ENCODE measurements at regions not wholly inside any gene's neighbourhood (a gene's known extent, or its start where the extent isn't known, plus 50 kb on each side); places are given as distances from the start of the nearest gene placed in this dataset.

DNA sequence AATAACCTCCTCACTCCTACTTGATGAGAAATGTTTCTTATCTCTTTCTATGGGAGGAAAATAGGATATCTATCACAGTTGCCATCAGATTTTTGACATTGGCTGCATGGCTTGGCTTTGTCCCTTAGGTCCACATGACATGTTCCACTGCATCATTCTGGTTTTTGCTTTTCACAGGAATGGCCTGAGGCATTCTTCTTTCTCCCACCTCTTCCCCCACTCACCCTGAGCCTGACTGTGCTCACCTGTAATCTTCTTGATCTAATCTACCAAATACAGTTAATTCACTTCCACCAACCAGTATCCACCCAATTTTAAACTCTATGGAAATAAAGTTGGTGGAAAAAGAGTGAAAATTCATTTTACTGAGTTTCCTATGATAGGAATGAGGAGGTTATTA lies 763.5 kb upstream of the CELF4 start:
- no peaks in the 10 kb centered on the region for H3K4me1 ChIP-seq (ENCODE audit: control insufficient read depth, insufficient read depth, low read length, poor library complexity, severe bottlenecking)
- no peaks in the 10 kb centered on the region for H3K9me3 ChIP-seq (ENCODE audit: control insufficient read depth, low read length)
- no peaks in the 10 kb centered on the region for H3K36me3 ChIP-seq (ENCODE audit: control insufficient read depth, insufficient read depth, low read length)
- no peak for DNase-seq
- no peak overlapping the region for H3K27ac ChIP-seq (ENCODE audit: insufficient read depth, low read length, poor library complexity, severe bottlenecking)
- no peaks in the 10 kb centered on the region for H3K27me3 ChIP-seq (replicated peaks; ENCODE audit: control insufficient read depth, insufficient read depth, low read length, poor library complexity, severe bottlenecking)
- no peak overlapping the region for H3K4me3 ChIP-seq (ENCODE audit: insufficient read depth, low read depth, low read length, poor library complexity, severe bottlenecking)

DNA sequence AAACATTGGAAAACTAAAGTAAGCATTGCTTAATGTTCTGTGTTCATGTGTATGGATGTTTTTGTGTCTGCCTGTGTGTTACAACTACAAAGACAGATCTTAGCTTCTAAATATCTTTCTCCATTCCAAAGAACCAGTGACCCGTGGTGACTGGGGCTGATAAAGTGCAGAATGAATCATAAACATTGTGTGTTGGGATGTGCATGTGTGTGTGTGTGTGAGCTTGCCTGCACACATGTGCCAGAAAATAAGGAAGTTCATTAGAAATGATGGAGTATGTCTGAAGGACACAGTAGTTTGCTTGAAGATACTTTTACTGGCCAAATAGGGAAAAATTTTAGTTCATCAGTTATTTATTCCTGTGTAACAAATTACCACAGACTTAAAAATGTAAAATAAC lies 756.6 kb upstream of the CELF4 start:
- Histone ChIP-seq H3K27me3 (replicated peaks; ENCODE audit: control insufficient read depth, insufficient read depth, low read length, poor library complexity, severe bottlenecking) (no peaks in the 10 kb centered on the region), H3K27ac (ENCODE audit: insufficient read depth, low read length, poor library complexity, severe bottlenecking) (no peak overlapping the region), H3K9me3 (ENCODE audit: control insufficient read depth, low read length) (no peaks in the 10 kb centered on the region), H3K36me3 (ENCODE audit: control insufficient read depth, insufficient read depth, low read length) (no peaks in the 10 kb centered on the region), H3K4me1 (ENCODE audit: control insufficient read depth, insufficient read depth, low read length, poor library complexity, severe bottlenecking) (no peaks in the 10 kb centered on the region), H3K4me3 (ENCODE audit: insufficient read depth, low read depth, low read length, poor library complexity, severe bottlenecking) (no peak overlapping the region)
- no peak for DNase-seq

DNA sequence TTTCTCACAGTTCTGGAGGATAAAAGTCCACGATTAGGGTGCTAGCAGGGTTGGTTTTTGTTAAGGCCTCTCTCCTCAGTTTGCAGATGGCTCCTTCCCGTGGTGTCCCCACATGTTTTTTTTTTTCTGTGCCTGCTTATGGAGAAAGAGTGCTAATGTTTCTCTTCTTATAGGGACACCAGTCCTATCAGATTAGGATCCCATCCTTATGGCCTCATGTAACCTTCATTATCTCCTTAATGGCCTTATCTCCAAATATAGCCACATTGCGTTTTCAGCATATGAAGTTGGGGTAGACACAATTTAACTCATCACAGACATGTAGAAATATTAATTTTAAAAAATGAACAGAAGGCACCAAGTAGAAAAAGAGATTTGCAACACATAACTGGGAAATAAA lies 755.7 kb upstream of the CELF4 start:
- Histone ChIP-seq H3K27ac (ENCODE audit: insufficient read depth, low read length, poor library complexity, severe bottlenecking) (no peak overlapping the region), H3K9me3 (ENCODE audit: control insufficient read depth, low read length) (no peaks in the 10 kb centered on the region), H3K4me3 (ENCODE audit: insufficient read depth, low read depth, low read length, poor library complexity, severe bottlenecking) (no peak overlapping the region), H3K27me3 (replicated peaks; ENCODE audit: control insufficient read depth, insufficient read depth, low read length, poor library complexity, severe bottlenecking) (no peaks in the 10 kb centered on the region), H3K36me3 (ENCODE audit: control insufficient read depth, insufficient read depth, low read length) (no peaks in the 10 kb centered on the region), H3K4me1 (ENCODE audit: control insufficient read depth, insufficient read depth, low read length, poor library complexity, severe bottlenecking) (no peaks in the 10 kb centered on the region)
- no peak for DNase-seq

DNA sequence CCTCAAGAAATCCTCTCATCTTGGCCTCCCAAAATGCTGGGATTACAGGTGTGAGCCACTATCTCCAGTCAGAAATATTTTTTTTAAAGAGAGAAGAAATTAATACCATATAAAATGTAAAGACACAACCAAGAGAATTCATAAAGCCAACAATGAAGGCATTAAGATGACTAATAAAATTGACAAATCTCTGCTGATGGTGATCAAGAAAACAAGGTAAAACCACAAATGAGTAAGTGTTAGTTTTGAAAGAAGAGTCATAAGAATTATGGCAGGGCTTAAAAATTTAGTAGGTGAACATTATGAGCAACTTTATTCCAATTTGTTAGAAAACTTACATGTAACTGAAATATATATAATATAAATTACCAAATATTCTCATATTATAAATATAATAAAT lies 752.8 kb upstream of the CELF4 start:
- Histone ChIP-seq H3K27ac (ENCODE audit: insufficient read depth, low read length, poor library complexity, severe bottlenecking) (no peak overlapping the region), H3K27me3 (replicated peaks; ENCODE audit: control insufficient read depth, insufficient read depth, low read length, poor library complexity, severe bottlenecking) (no peaks in the 10 kb centered on the region), H3K36me3 (ENCODE audit: control insufficient read depth, insufficient read depth, low read length) (no peaks in the 10 kb centered on the region), H3K9me3 (ENCODE audit: control insufficient read depth, low read length) (no peaks in the 10 kb centered on the region), H3K4me3 (ENCODE audit: insufficient read depth, low read depth, low read length, poor library complexity, severe bottlenecking) (no peak overlapping the region), H3K4me1 (ENCODE audit: control insufficient read depth, insufficient read depth, low read length, poor library complexity, severe bottlenecking) (no peaks in the 10 kb centered on the region)
- DNase-seq: no peak

DNA sequence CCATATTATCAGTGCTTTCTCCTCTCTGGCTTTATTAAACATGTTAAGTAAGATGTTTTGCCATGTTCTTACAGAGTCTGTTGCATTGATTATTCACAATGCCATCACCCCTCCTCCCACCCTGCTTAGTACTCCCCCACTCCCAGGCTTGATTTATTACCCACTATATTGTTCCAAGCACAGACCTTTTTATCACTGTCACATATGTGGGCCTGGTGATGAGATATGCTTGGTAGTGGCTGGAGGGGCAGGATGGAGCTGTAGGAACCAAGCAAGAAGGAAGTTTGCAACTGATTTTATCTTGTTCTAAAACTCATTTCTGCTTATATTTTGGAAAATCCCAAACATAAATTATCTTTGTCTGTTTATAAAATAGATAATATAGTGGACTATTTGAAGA lies 748.2 kb upstream of the CELF4 start:
- no peak overlapping the region for H3K27ac ChIP-seq (ENCODE audit: insufficient read depth, low read length, poor library complexity, severe bottlenecking)
- no peak overlapping the region for H3K4me3 ChIP-seq (ENCODE audit: insufficient read depth, low read depth, low read length, poor library complexity, severe bottlenecking)
- no peak for DNase-seq
- no peaks in the 10 kb centered on the region for H3K9me3 ChIP-seq (ENCODE audit: control insufficient read depth, low read length)
- H3K27me3 ChIP-seq (replicated peaks; ENCODE audit: control insufficient read depth, insufficient read depth, low read length, poor library complexity, severe bottlenecking): no peaks in the 10 kb centered on the region
- H3K4me1 ChIP-seq (ENCODE audit: control insufficient read depth, insufficient read depth, low read length, poor library complexity, severe bottlenecking): no peaks in the 10 kb centered on the region
- no peaks in the 10 kb centered on the region for H3K36me3 ChIP-seq (ENCODE audit: control insufficient read depth, insufficient read depth, low read length)

GRCh38 chr18:38312532-38312931 lies 746.9 kb upstream of the CELF4 start:
- Histone ChIP-seq H3K36me3 (ENCODE audit: control insufficient read depth, insufficient read depth, low read length) (no peaks in the 10 kb centered on the region), H3K4me3 (ENCODE audit: insufficient read depth, low read depth, low read length, poor library complexity, severe bottlenecking) (no peak overlapping the region), H3K27ac (ENCODE audit: insufficient read depth, low read length, poor library complexity, severe bottlenecking) (no peak overlapping the region), H3K4me1 (ENCODE audit: control insufficient read depth, insufficient read depth, low read length, poor library complexity, severe bottlenecking) (no peaks in the 10 kb centered on the region), H3K27me3 (replicated peaks; ENCODE audit: control insufficient read depth, insufficient read depth, low read length, poor library complexity, severe bottlenecking) (no peaks in the 10 kb centered on the region), H3K9me3 (ENCODE audit: control insufficient read depth, low read length) (no peaks in the 10 kb centered on the region)
- DNase-seq: no peak

DNA sequence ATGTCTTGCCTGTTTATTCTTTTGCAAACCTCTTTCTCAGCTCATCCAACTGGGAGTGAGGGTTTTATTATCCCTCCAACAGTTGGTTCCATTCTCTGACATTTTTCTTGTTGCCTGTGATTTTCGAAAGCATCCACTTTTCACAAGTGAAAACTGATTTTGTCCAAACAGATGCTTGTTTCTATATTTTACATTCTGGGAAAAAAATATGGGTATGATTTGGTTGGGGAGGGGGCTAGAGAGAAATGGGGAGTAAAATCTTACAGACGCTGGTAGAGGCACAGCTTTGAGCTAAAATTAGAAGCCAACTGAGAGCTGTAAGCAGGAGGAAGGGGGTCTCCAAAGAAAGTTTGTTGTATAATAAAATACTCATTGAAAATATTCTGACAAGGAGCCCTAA lies 745.3 kb upstream of the CELF4 start:
- H3K36me3 ChIP-seq (ENCODE audit: control insufficient read depth, insufficient read depth, low read length): no peaks in the 10 kb centered on the region
- no peaks in the 10 kb centered on the region for H3K27me3 ChIP-seq (replicated peaks; ENCODE audit: control insufficient read depth, insufficient read depth, low read length, poor library complexity, severe bottlenecking)
- DNase-seq: no peak
- no peaks in the 10 kb centered on the region for H3K9me3 ChIP-seq (ENCODE audit: control insufficient read depth, low read length)
- no peak overlapping the region for H3K27ac ChIP-seq (ENCODE audit: insufficient read depth, low read length, poor library complexity, severe bottlenecking)
- H3K4me1 ChIP-seq (ENCODE audit: control insufficient read depth, insufficient read depth, low read length, poor library complexity, severe bottlenecking): no peaks in the 10 kb centered on the region
- no peak overlapping the region for H3K4me3 ChIP-seq (ENCODE audit: insufficient read depth, low read depth, low read length, poor library complexity, severe bottlenecking)

DNA sequence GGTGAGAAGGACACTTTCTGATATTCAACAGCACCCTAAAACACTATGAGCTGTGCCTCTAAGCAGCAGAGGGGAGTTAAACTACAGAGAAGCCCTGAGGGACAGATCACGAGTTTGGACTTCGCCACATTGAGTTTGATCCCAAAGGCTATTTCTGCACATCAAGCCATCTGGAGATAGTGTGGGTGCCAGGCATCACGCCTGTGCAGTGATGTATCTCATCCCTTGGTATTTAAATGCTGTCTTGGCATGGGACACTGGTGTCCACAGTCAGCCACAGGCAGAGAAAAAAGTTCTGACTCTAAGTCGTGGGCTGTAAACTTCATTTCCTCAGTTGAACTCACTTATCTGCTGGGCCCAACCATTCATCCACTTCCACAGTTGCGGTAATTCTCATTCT lies 742.3 kb upstream of the CELF4 start:
- H3K27ac ChIP-seq (ENCODE audit: insufficient read depth, low read length, poor library complexity, severe bottlenecking): no peak overlapping the region
- H3K4me1 ChIP-seq (ENCODE audit: control insufficient read depth, insufficient read depth, low read length, poor library complexity, severe bottlenecking): no peaks in the 10 kb centered on the region
- no peak overlapping the region for H3K4me3 ChIP-seq (ENCODE audit: insufficient read depth, low read depth, low read length, poor library complexity, severe bottlenecking)
- no peak for DNase-seq
- H3K9me3 ChIP-seq (ENCODE audit: control insufficient read depth, low read length): no peaks in the 10 kb centered on the region
- H3K27me3 ChIP-seq (replicated peaks; ENCODE audit: control insufficient read depth, insufficient read depth, low read length, poor library complexity, severe bottlenecking): no peaks in the 10 kb centered on the region
- H3K36me3 ChIP-seq (ENCODE audit: control insufficient read depth, insufficient read depth, low read length): no peaks in the 10 kb centered on the region

GRCh38 chr18:38305961-38306360 lies 740.4 kb upstream of the CELF4 start:
- Histone ChIP-seq H3K27ac (ENCODE audit: insufficient read depth, low read length, poor library complexity, severe bottlenecking) (no peak overlapping the region), H3K4me1 (ENCODE audit: control insufficient read depth, insufficient read depth, low read length, poor library complexity, severe bottlenecking) (no peaks in the 10 kb centered on the region), H3K9me3 (ENCODE audit: control insufficient read depth, low read length) (no peaks in the 10 kb centered on the region), H3K4me3 (ENCODE audit: insufficient read depth, low read depth, low read length, poor library complexity, severe bottlenecking) (no peak overlapping the region), H3K36me3 (ENCODE audit: control insufficient read depth, insufficient read depth, low read length) (no peaks in the 10 kb centered on the region), H3K27me3 (replicated peaks; ENCODE audit: control insufficient read depth, insufficient read depth, low read length, poor library complexity, severe bottlenecking) (no peaks in the 10 kb centered on the region)
- no peak for DNase-seq

- H3K27me3 ChIP-seq (replicated peaks; ENCODE audit: control insufficient read depth, insufficient read depth, low read length, poor library complexity, severe bottlenecking): no peaks in the 10 kb centered on the region
- no peak overlapping the region for H3K27ac ChIP-seq (ENCODE audit: insufficient read depth, low read length, poor library complexity, severe bottlenecking)
- no peaks in the 10 kb centered on the region for H3K4me1 ChIP-seq (ENCODE audit: control insufficient read depth, insufficient read depth, low read length, poor library complexity, severe bottlenecking)
- H3K36me3 ChIP-seq (ENCODE audit: control insufficient read depth, insufficient read depth, low read length): no peaks in the 10 kb centered on the region
- no peak for DNase-seq
- H3K4me3 ChIP-seq (ENCODE audit: insufficient read depth, low read depth, low read length, poor library complexity, severe bottlenecking): no peak overlapping the region
- no peaks in the 10 kb centered on the region for H3K9me3 ChIP-seq (ENCODE audit: control insufficient read depth, low read length)
These were observed 736.0 kb upstream of the CELF4 start for GRCh38 chr18:38301621-38302020.

DNA sequence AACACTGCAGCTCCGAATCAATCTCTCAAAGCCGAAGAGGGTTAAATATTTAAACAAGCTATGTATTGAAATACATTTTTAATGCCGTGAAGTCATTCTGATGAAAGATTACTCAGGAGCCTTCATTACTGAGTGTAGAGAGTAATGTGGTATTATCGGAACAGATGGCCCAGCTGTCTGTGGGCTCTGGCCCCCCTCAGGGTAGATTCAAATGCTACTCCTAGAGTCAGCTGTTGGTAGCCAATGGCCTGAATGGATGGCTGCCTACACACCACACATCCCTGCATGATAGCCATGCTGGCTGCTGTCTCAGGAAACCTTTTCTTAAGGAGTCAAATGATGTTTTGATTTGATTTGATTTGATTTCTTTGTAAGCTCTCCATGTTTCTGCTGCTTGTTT lies 732.3 kb upstream of the CELF4 start:
- H3K27me3 ChIP-seq (replicated peaks; ENCODE audit: control insufficient read depth, insufficient read depth, low read length, poor library complexity, severe bottlenecking): no peaks in the 10 kb centered on the region
- H3K36me3 ChIP-seq (ENCODE audit: control insufficient read depth, insufficient read depth, low read length): no peaks in the 10 kb centered on the region
- no peak overlapping the region for H3K27ac ChIP-seq (ENCODE audit: insufficient read depth, low read length, poor library complexity, severe bottlenecking)
- H3K9me3 ChIP-seq (ENCODE audit: control insufficient read depth, low read length): no peaks in the 10 kb centered on the region
- no peak for DNase-seq
- H3K4me1 ChIP-seq (ENCODE audit: control insufficient read depth, insufficient read depth, low read length, poor library complexity, severe bottlenecking): no peaks in the 10 kb centered on the region
- no peak overlapping the region for H3K4me3 ChIP-seq (ENCODE audit: insufficient read depth, low read depth, low read length, poor library complexity, severe bottlenecking)

Measured in effector memory CD4-positive, alpha-beta T cell (primary cell).